Fibroblast of the aortic adventitia (primary cell): ENCODE measurements at regions not wholly inside any gene's neighbourhood (a gene's known extent, or its start where the extent isn't known, plus 50 kb on each side); places are given as distances from the start of the nearest gene placed in this dataset.

Source experiments
- DNase-seq: peaks from one replicate; pipeline ENCODE4 v3.0.0-alpha.2; 2010; ENCODE audit warnings: low read depth
- H3K4me3 ChIP-seq: 2 replicates; pipeline ENCODE4 v1.5.1; 2011; ENCODE audit warnings: low read depth, mild to moderate bottlenecking, control low read depth, low read length, moderate library complexity
- TF ChIP-seq, protein P1 (sequence below): IDR thresholded peaks from 2 replicates; pipeline ENCODE4 v1.5.1; 2011; ENCODE audit warnings: mild to moderate bottlenecking, low read length, control low read depth, inconsistent platforms; ENCODE audit not compliant: insufficient read depth

DNA sequence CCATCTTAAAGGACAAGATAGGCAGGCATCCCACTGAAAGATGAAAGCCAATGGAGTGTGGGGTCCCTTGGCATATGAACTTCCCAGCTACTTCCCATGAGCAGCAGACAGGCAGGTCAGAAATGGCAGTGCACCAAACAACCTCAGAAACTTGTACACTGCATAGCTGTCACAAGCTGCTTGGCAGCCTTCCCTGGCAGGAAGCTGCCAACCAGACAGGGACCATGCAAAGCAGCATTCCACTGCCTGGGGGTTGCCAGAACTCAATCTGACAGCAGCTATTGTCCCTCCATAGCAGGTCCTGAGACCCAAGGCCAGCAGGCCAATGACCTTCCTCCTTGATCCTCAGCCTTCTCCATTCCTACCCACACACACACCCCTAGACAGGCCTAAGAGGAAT, 139.5 kb downstream of the PLCE1 start:
- TF ChIP-seq, protein P1, sequence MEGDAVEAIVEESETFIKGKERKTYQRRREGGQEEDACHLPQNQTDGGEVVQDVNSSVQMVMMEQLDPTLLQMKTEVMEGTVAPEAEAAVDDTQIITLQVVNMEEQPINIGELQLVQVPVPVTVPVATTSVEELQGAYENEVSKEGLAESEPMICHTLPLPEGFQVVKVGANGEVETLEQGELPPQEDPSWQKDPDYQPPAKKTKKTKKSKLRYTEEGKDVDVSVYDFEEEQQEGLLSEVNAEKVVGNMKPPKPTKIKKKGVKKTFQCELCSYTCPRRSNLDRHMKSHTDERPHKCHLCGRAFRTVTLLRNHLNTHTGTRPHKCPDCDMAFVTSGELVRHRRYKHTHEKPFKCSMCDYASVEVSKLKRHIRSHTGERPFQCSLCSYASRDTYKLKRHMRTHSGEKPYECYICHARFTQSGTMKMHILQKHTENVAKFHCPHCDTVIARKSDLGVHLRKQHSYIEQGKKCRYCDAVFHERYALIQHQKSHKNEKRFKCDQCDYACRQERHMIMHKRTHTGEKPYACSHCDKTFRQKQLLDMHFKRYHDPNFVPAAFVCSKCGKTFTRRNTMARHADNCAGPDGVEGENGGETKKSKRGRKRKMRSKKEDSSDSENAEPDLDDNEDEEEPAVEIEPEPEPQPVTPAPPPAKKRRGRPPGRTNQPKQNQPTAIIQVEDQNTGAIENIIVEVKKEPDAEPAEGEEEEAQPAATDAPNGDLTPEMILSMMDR, result no peak
- DNase-seq, result no peak
- H3K4me3 ChIP-seq, result no peak overlapping the region

DNA sequence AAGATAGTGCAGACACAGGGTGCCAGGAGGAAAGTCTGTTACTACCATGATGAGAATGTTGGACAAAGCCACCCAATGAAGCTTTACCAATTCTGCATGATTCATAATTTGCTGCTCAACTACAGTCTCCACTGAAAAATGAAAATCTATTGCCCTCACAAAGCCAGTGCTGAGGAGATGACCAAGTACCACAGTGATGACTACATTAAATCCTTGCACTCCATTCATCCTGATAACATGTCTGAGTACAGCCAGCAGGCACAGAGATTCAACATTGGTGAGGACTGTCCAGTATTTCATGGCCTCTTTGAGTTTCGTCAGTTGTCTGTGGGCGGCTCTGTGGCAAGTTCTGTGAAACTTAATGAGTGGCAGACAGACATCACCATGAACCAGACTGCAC, 144.0 kb downstream of the PLCE1 start:
- no peak overlapping the region for H3K4me3 ChIP-seq
- TF ChIP-seq, protein P1, result no peak
- peak; percentile 25 for DNase-seq

DNA sequence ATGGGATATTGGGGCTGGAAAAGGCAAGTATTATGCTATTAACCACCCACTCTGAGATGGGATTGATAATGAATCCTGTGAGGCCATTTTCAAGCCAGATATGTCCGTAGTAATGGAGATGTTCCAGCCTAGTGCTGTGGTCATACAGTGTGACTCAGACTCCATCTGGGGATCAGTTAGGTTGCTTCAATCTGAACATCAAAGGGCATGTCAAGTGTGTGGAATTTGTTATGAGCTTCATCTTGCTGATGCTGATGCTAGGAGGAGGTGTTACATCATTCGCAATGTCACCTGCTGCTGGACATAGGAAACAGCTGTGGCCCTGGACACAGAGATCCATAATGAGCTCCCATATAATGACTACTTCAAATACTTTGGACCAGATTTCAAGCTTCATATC, 144.7 kb downstream of the PLCE1 start:
- no peak overlapping the region for H3K4me3 ChIP-seq
- DNase-seq, result peak; percentile 64
- TF ChIP-seq, protein P1, result no peak

DNA sequence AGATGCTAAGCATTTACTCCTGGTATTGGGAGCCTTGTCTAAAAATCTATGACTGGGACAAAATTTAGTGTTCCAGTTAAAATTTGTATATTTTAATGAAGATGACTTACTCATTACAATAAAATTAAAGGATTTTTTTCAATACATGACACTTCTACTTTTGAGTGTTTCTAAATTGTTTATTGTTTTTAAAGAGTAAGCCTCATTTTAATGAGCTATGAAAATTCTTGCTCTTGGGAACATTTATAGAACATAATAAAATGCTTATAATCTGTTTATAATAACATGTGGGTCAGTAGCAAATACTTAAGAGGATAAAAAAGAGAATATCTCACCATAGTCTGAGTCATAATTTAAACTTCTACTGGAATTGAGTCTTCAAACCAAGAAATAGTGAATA, 149.5 kb downstream of the PLCE1 start:
- DNase-seq, result no peak
- no peak overlapping the region for H3K4me3 ChIP-seq
- TF ChIP-seq, protein P1, result no peak

DNA sequence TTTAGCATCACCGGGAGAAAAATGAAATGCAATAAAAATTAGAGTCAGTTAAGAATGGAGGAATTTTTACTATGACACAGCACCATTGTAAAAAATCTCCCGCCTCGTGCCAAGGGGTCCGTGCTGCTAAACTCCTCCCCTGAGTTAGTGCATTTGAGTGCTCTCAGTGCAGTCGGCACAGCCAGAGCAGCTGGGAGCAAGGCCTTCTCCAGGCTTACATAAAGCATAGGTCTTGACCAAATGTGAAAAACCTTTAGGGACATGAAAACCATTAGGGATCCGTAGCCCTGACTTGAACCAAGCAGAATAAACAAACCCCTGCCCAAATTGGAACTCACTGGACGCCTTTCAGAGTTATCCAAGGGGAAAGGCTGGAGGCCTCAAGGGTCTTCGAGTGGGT, 152.6 kb downstream of the PLCE1 start:
- H3K4me3 ChIP-seq, result no peak overlapping the region
- no peak for DNase-seq
- TF ChIP-seq, protein P1, result no peak

DNA sequence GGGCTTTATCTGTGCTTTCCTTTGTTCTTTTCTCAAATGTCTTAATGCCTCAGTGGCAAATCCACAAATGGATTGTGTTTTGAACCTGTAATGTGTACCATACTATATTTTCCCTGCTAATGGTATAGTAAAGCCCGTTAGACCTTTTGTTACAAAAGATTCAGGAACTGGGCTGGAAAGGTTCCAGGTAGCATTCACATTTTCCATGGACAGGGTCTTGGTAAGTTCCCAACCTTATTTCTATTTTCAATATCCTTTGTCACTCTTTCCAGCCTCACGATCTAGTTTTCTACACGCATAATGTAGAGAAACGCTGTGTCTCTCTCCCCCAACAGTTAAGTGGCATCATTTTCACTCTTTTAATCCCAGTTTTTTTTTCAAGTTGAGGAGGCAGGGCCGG, 153.0 kb downstream of the PLCE1 start:
- TF ChIP-seq, protein P1, result no peak
- DNase-seq, result no peak
- H3K4me3 ChIP-seq, result no peak overlapping the region

DNA sequence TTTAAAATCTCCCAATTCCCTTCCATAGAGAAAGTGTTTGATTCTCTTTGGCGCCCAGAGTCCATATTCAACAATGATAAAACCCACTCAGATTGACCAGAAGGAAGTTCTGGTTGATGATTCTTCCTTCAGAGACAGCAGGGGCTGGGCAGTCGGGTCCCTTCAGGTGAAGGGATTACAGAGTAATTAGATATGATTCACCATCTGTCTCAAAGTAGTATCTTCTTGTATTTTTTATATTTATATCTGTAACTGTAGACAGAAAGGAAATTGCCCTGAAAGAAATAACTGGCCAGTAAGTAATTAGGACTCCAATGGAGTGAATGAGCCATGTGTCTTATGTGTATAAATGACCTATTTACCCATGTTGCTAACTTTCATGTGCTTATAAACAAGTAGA, 156.0 kb downstream of the PLCE1 start:
- DNase-seq, result no peak
- no peak overlapping the region for H3K4me3 ChIP-seq
- TF ChIP-seq, protein P1, result no peak
